GM10266 (cell line): ENCODE measurements at regions not wholly inside any gene's neighbourhood (a gene's known extent, or its start where the extent isn't known, plus 50 kb on each side); places are given as distances from the start of the nearest gene placed in this dataset.

ENCODE experiments used
- DNase-seq: peaks from one replicate; pipeline ENCODE4 v3.0.0; 2012; ENCODE audit errors: extremely low spot score
- TF ChIP-seq, protein P1 (sequence below): IDR thresholded peaks from 2 replicates; pipeline ENCODE4 v1.5.1; 2012; ENCODE audit warnings: mild to moderate bottlenecking, low read depth; ENCODE audit not compliant: control insufficient read depth, insufficient read depth; ENCODE audit errors: missing control alignments

- DNase-seq, result no peak
- TF ChIP-seq, protein P1, sequence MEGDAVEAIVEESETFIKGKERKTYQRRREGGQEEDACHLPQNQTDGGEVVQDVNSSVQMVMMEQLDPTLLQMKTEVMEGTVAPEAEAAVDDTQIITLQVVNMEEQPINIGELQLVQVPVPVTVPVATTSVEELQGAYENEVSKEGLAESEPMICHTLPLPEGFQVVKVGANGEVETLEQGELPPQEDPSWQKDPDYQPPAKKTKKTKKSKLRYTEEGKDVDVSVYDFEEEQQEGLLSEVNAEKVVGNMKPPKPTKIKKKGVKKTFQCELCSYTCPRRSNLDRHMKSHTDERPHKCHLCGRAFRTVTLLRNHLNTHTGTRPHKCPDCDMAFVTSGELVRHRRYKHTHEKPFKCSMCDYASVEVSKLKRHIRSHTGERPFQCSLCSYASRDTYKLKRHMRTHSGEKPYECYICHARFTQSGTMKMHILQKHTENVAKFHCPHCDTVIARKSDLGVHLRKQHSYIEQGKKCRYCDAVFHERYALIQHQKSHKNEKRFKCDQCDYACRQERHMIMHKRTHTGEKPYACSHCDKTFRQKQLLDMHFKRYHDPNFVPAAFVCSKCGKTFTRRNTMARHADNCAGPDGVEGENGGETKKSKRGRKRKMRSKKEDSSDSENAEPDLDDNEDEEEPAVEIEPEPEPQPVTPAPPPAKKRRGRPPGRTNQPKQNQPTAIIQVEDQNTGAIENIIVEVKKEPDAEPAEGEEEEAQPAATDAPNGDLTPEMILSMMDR, result no peak
Observed at GRCh38 chr6:165119231-165120020, 190.0 kb downstream of the C6orf118 start.

DNA sequence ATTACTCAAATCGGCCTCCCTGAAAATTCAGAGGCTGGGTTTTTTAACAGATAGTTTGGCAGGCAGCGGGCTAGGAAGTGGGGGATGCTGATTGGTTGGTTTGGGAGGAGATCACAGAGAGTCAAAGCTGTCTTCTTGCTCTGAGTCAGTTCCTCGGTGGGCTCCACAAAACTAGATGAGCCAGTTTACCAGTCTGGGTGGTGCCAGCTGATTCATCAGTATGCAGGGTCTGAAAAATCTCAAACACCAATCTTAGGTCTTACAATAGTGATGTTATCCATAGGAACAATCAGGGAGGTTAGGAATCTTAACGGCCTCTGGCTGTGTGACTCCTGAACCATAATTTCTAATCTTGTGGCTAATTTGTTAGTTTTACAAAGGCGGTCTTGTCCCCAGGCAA lies 190.7 kb downstream of the C6orf118 start:
- TF ChIP-seq, protein P1, result no peak
- no peak for DNase-seq

GRCh38 chr6:165117806-165118205 lies 191.6 kb downstream of the C6orf118 start:
- DNase-seq, result no peak
- TF ChIP-seq, protein P1, result no peak

DNA sequence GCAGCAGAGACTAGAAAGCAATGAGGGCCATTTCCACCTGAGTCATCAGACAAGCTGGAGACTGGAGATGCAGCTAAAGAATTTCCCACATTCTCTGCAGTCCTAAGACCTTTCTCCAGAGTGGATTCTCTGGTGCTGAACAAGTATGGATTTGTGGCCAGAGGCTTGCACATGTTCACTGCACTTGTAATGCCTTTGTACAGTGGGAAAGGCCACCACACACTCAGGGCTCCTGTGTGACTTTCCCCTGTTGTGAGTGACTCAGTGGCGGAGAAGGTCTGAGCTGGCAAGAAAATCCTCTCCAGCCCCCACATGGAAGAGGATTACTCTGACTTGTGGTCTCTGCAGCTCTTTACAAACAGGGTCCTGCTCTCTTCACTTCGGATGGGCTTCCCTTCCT lies 192.3 kb downstream of the C6orf118 start:
- no peak for DNase-seq
- TF ChIP-seq, protein P1, result no peak

DNA sequence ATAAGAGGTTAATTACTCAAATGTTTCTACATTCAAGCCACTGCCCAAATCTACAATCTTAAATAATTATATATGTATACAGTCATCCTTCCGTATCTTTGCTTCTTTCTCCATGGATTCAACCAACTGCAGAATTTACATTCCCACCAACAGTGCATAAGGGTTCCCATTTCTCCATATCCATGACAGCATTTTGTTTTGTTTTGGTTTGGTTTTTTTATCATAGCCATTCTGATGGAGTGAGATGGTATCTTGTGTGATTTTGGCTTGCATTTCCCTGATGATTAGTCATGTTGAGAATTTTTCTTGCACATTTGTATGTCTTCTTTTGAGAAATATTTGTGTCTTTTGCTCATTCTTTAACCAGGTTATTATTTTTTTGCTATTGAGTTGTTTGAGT lies 198.5 kb downstream of the C6orf118 start:
- TF ChIP-seq, protein P1, result no peak
- DNase-seq, result no peak

DNA sequence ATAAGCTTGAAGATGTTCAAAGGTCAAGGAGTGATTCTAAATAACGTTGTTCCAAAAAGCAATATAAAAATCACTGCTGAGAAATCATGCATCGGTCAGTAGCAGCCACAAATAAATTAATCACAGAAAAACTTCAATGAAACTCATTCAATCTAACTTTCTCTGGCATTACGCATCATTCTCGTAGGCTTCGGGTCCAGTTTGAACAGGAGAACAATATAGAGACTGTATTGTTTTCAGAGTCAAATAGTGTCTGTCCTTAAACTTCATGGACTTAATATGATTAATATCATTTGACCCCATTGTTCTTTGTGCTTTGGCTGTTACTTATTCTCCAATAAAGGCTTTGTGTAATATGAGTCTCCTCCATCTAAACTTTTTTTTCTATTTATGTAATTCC lies 200.4 kb downstream of the C6orf118 start:
- DNase-seq, result no peak
- TF ChIP-seq, protein P1, result no peak

- DNase-seq, result no peak
- TF ChIP-seq, protein P1, result no peak
Observed at GRCh38 chr6:165106261-165106660, 203.1 kb downstream of the C6orf118 start.
